Tibial nerve (tissue), 4 donors: ENCODE measurements at regions not wholly inside any gene's neighbourhood (a gene's known extent, or its start where the extent isn't known, plus 50 kb on each side); places are given as distances from the start of the nearest gene placed in this dataset.

Source experiments
- EP300 ChIP-seq, 2 donors: sonication (generic); formaldehyde crosslinking; IDR thresholded peaks; one replicate each; pipeline ENCODE4 v1.6.1; 2017; ENCODE audit warnings: antibody characterized with exemption in 2 of 2, mild to moderate bottlenecking in 1 of 2
- TF ChIP-seq, protein P1 (sequence below), 5 experiments: fragments of 200-600 bp in 3 of 5; fragments of 450-650 bp in 2 of 5; sonication (generic) in 3 of 5; IDR thresholded peaks; one replicate each; pipeline ENCODE4 v1.5.1; 2016 to 2019; ENCODE audit warnings: antibody characterized with exemption in 5 of 5, mild to moderate bottlenecking in 3 of 5, moderate library complexity in 2 of 5

DNA sequence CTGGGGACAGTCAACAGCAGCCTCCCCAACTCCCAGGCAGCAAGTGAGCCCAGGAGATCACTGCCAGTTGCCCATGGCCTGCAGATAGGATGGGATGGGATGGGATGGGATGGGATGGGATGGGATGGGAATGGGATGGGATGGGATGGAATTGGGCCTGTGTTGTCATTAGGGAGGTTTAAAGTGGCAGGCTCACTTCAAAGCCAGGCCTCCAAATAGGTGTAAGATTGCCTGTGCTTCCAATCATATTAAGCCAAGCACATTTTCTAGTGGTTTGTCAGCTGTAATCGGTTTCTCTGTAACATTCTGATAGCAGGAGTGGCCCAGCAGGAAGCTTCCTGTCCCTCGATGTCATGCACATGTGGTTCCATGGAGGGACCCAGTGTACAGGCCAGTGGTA is 82.7 kb upstream of the NXT1 start:
- TF ChIP-seq, protein P1, sequence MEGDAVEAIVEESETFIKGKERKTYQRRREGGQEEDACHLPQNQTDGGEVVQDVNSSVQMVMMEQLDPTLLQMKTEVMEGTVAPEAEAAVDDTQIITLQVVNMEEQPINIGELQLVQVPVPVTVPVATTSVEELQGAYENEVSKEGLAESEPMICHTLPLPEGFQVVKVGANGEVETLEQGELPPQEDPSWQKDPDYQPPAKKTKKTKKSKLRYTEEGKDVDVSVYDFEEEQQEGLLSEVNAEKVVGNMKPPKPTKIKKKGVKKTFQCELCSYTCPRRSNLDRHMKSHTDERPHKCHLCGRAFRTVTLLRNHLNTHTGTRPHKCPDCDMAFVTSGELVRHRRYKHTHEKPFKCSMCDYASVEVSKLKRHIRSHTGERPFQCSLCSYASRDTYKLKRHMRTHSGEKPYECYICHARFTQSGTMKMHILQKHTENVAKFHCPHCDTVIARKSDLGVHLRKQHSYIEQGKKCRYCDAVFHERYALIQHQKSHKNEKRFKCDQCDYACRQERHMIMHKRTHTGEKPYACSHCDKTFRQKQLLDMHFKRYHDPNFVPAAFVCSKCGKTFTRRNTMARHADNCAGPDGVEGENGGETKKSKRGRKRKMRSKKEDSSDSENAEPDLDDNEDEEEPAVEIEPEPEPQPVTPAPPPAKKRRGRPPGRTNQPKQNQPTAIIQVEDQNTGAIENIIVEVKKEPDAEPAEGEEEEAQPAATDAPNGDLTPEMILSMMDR (IDR thresholded peaks at IDR 0.05): no peak
- no peak for TF ChIP-seq EP300 (IDR thresholded peaks at IDR 0.05)
